ENCODE measurements at regions not wholly inside any gene's neighbourhood (a gene's known extent, or its start where the extent isn't known, plus 50 kb on each side); places are given as distances from the start of the nearest gene placed in this dataset.

GRCh38 chr18:27695503-27695902, 481.4 kb downstream of the CDH2 start:
- no peaks in the 10 kb centered on the region for H3K36me3 ChIP-seq (ENCODE audit: control insufficient read depth, insufficient read depth, low read length)
- H4K20me1 ChIP-seq (ENCODE audit: control insufficient read depth, extremely low read depth, insufficient read depth, low read length): no peaks in the 10 kb centered on the region
- no peak overlapping the region for H3K27ac ChIP-seq (ENCODE audit: insufficient read depth, low read length)
- H3K4me2 ChIP-seq (ENCODE audit: extremely low read depth, insufficient read depth, low read length): no peak overlapping the region
- no peaks in the 10 kb centered on the region for H3K27me3 ChIP-seq (ENCODE audit: control insufficient read depth, insufficient read depth, low read length)
- H3K4me1 ChIP-seq (ENCODE audit: control insufficient read depth, extremely low read depth, insufficient read depth, low read length): no peaks in the 10 kb centered on the region
- no peaks in the 10 kb centered on the region for H3K79me2 ChIP-seq (ENCODE audit: control insufficient read depth, insufficient read depth, low read length)
- TF ChIP-seq EZH2 (IDR thresholded peaks at IDR 0.05; ENCODE audit: low read length, missing control alignments): no peak
- no peak overlapping the region for H3K4me3 ChIP-seq (replicated peaks in 1 of 4; ENCODE audit: control extremely low read depth in 1 of 4, insufficient read depth in 1 of 4, low read depth in 3 of 4, low read length in 4 of 4)
- DNase-seq (ENCODE audit: low read depth in 2 of 2): peak in 1 of 2 donors; percentile 50
- no peak overlapping the region for H2AFZ ChIP-seq (ENCODE audit: low read length)
- no peak overlapping the region for H3K9ac ChIP-seq (ENCODE audit: insufficient read depth, low read length)
- no peaks in the 10 kb centered on the region for H3K9me3 ChIP-seq (ENCODE audit: control insufficient read depth, insufficient read depth, low read depth, low read length)

- Histone ChIP-seq H3K27ac (ENCODE audit: insufficient read depth, low read length) (no peak overlapping the region), H3K4me2 (ENCODE audit: extremely low read depth, insufficient read depth, low read length) (no peak overlapping the region), H3K9ac (ENCODE audit: insufficient read depth, low read length) (no peak overlapping the region), H3K27me3 (ENCODE audit: control insufficient read depth, insufficient read depth, low read length) (no peaks in the 10 kb centered on the region), H3K4me3 (replicated peaks in 1 of 4; ENCODE audit: control extremely low read depth in 1 of 4, insufficient read depth in 1 of 4, low read depth in 3 of 4, low read length in 4 of 4) (no peak overlapping the region), H3K4me1 (ENCODE audit: control insufficient read depth, extremely low read depth, insufficient read depth, low read length) (no peaks in the 10 kb centered on the region), H3K9me3 (ENCODE audit: control insufficient read depth, insufficient read depth, low read depth, low read length) (no peaks in the 10 kb centered on the region), H3K79me2 (ENCODE audit: control insufficient read depth, insufficient read depth, low read length) (no peaks in the 10 kb centered on the region), H2AFZ (ENCODE audit: low read length) (no peak overlapping the region), H3K36me3 (ENCODE audit: control insufficient read depth, insufficient read depth, low read length) (no peaks in the 10 kb centered on the region), H4K20me1 (ENCODE audit: control insufficient read depth, extremely low read depth, insufficient read depth, low read length) (no peaks in the 10 kb centered on the region)
- TF ChIP-seq EZH2 (IDR thresholded peaks at IDR 0.05; ENCODE audit: low read length, missing control alignments): no peak
- no peak for TF ChIP-seq CTCF (conservative IDR thresholded peaks at IDR 0.05 in 1 of 2, IDR thresholded peaks at IDR 0.05 in 1 of 2; ENCODE audit: low read depth in 1 of 2, low read length in 2 of 2)
- no peak for DNase-seq (ENCODE audit: low read depth in 2 of 2)
Observed at GRCh38 chr18:27695052-27695451, 481.9 kb downstream of the CDH2 start.

GRCh38 chr18:27688581-27688980, 488.3 kb downstream of the CDH2 start:
- H3K9ac ChIP-seq (ENCODE audit: insufficient read depth, low read length): no peak overlapping the region
- no peak overlapping the region for H3K27ac ChIP-seq (ENCODE audit: insufficient read depth, low read length)
- H3K27me3 ChIP-seq (ENCODE audit: control insufficient read depth, insufficient read depth, low read length): no peaks in the 10 kb centered on the region
- H3K4me2 ChIP-seq (ENCODE audit: extremely low read depth, insufficient read depth, low read length): no peak overlapping the region
- H4K20me1 ChIP-seq (ENCODE audit: control insufficient read depth, extremely low read depth, insufficient read depth, low read length): no peaks in the 10 kb centered on the region
- no peaks in the 10 kb centered on the region for H3K36me3 ChIP-seq (ENCODE audit: control insufficient read depth, insufficient read depth, low read length)
- no peaks in the 10 kb centered on the region for H3K79me2 ChIP-seq (ENCODE audit: control insufficient read depth, insufficient read depth, low read length)
- no peak overlapping the region for H2AFZ ChIP-seq (ENCODE audit: low read length)
- no peak overlapping the region for H3K4me3 ChIP-seq (replicated peaks in 1 of 4; ENCODE audit: control extremely low read depth in 1 of 4, insufficient read depth in 1 of 4, low read depth in 3 of 4, low read length in 4 of 4)
- no peaks in the 10 kb centered on the region for H3K9me3 ChIP-seq (ENCODE audit: control insufficient read depth, insufficient read depth, low read depth, low read length)
- no peaks in the 10 kb centered on the region for H3K4me1 ChIP-seq (ENCODE audit: control insufficient read depth, extremely low read depth, insufficient read depth, low read length)
- TF ChIP-seq EZH2 (IDR thresholded peaks at IDR 0.05; ENCODE audit: low read length, missing control alignments) (no peak), CTCF (conservative IDR thresholded peaks at IDR 0.05 in 1 of 2, IDR thresholded peaks at IDR 0.05 in 1 of 2; ENCODE audit: low read depth in 1 of 2, low read length in 2 of 2) (no peak)
- no peak for DNase-seq (ENCODE audit: low read depth in 2 of 2)

Data from fibroblast of lung (primary cell).